NT2/D1 (cell line): ENCODE measurements at regions not wholly inside any gene's neighbourhood (a gene's known extent, or its start where the extent isn't known, plus 50 kb on each side); places are given as distances from the start of the nearest gene placed in this dataset.

Experiments
- DNase-seq: peaks from one replicate; pipeline ENCODE4 v3.0.0-alpha.2; 2011; ENCODE audit warnings: low read depth, low spot score
- H3K27me3 ChIP-seq: 2 replicates; pipeline ENCODE4 v1.6.0; 2011; ENCODE audit warnings: mild to moderate bottlenecking; ENCODE audit not compliant: insufficient read length, insufficient read depth
- H3K36me3 ChIP-seq: 2 replicates; pipeline ENCODE4 v1.6.1; 2011; ENCODE audit warnings: mild to moderate bottlenecking, low read length, mixed read lengths; ENCODE audit not compliant: insufficient read depth, insufficient read length
- H3K4me1 ChIP-seq: 2 replicates; pipeline ENCODE4 v1.5.1; 2011; ENCODE audit not compliant: insufficient read depth, insufficient read length
- H3K4me3 ChIP-seq: 2 replicates; pipeline ENCODE4 v1.5.1; 2011; ENCODE audit warnings: low read depth; ENCODE audit not compliant: insufficient read length
- H3K9ac ChIP-seq: 2 replicates; pipeline ENCODE4 v1.6.0; 2011; ENCODE audit warnings: low read depth; ENCODE audit not compliant: insufficient read length
- H3K9me3 ChIP-seq: 2 replicates; pipeline ENCODE4 v1.5.1; 2011; ENCODE audit warnings: mild to moderate bottlenecking, low read length; ENCODE audit not compliant: insufficient read depth
- SUZ12 ChIP-seq: IDR thresholded peaks from 2 replicates; pipeline ENCODE4 v1.6.1; 2011; ENCODE audit not compliant: insufficient read length, insufficient read depth; ENCODE audit errors: extremely low read depth
- YY1 ChIP-seq: IDR thresholded peaks from 2 replicates; pipeline ENCODE4 v1.6.1; 2011; ENCODE audit not compliant: insufficient read length, insufficient read depth
- ZNF274 ChIP-seq: IDR thresholded peaks from 2 replicates; pipeline ENCODE4 v1.6.1; 2011; ENCODE audit warnings: mild to moderate bottlenecking, low read depth, low read length

DNA sequence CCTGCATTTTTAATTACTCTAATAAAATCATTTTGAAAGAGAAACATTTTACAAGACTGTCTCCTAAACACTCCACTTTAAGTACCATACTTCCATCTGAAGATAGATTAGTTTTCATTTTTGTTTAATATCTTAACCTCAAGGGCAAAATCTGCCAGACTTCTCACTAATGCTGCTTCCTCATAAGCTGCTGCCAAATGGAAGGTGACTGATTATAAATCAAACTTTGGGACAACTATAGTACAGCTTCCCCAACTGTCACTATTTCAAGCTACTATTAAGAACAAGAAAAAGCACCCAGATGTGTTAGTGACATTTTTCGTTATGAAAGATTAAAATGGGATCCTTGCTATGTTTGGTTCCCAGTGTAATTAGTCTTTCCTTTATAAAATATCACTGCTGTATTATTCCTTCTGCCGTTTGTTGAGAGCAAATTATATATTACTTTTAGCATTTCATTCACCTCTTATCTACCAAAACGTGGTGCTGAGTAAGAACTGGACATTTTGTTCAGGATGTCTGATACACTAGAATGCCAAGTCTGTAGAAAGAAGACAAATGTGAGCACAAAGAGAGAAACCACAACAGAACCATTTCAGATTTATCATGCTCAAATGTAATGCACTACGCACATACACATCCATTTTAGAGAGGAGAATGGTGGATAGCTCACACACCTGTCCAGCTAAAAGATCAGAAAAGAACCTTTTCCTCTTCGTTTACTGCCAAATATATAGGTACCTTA, 312.2 kb upstream of the C11orf87 start:
- TF ChIP-seq ZNF274 (no peak), YY1 (no peak), SUZ12 (no peak)
- peaks cover 3% of the 10 kb centered on the region for H3K4me1 ChIP-seq
- no peaks in the 10 kb centered on the region for H3K9me3 ChIP-seq
- H3K36me3 ChIP-seq, result no peaks in the 10 kb centered on the region
- H3K4me3 ChIP-seq, result no peak overlapping the region
- no peaks in the 10 kb centered on the region for H3K27me3 ChIP-seq
- no peak for DNase-seq
- no peak overlapping the region for H3K9ac ChIP-seq

DNA sequence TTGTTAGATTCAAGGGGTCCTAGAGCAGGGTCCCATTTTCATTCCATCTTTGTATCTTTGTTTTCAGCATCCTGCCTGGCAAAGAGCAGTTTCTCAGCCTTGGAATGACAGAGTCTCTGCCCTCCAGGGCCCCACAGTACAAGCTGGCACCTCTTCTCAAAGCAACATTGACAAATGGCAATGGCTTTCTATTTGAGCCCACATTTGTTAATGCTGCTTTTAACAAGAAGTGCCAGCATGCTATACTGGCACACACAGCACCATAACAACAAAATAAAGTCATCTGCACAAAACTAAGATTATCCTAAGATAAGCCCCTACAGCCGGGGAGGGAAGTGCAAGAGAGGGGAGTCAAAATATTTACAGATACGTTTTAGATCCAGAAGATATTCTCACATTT, 309.7 kb upstream of the C11orf87 start:
- no peak overlapping the region for H3K9ac ChIP-seq
- no peaks in the 10 kb centered on the region for H3K9me3 ChIP-seq
- no peak overlapping the region for H3K4me3 ChIP-seq
- H3K27me3 ChIP-seq, result no peaks in the 10 kb centered on the region
- H3K36me3 ChIP-seq, result no peaks in the 10 kb centered on the region
- H3K4me1 ChIP-seq, result no peaks in the 10 kb centered on the region
- no peak for DNase-seq
- TF ChIP-seq YY1 (no peak), SUZ12 (no peak), ZNF274 (no peak)

GRCh38 chr11:109112821-109113280, 309.1 kb upstream of the C11orf87 start:
- no peak for DNase-seq
- H3K4me3 ChIP-seq, result no peak overlapping the region
- no peak for TF ChIP-seq SUZ12
- no peak for TF ChIP-seq YY1
- no peak for TF ChIP-seq ZNF274
- no peak overlapping the region for H3K9ac ChIP-seq
- H3K27me3 ChIP-seq, result no peaks in the 10 kb centered on the region
- H3K36me3 ChIP-seq, result no peaks in the 10 kb centered on the region
- H3K4me1 ChIP-seq, result no peaks in the 10 kb centered on the region
- H3K9me3 ChIP-seq, result no peaks in the 10 kb centered on the region

- DNase-seq, result no peak
- Histone ChIP-seq H3K9me3 (no peaks in the 10 kb centered on the region), H3K36me3 (no peaks in the 10 kb centered on the region), H3K4me1 (peaks cover 3% of the 10 kb centered on the region), H3K4me3 (no peak overlapping the region), H3K27me3 (no peaks in the 10 kb centered on the region), H3K9ac (no peak overlapping the region)
- no peak for TF ChIP-seq SUZ12
- no peak for TF ChIP-seq YY1
- no peak for TF ChIP-seq ZNF274
Measured at GRCh38 chr11:109120341-109120740, 301.6 kb upstream of the C11orf87 start.

DNA sequence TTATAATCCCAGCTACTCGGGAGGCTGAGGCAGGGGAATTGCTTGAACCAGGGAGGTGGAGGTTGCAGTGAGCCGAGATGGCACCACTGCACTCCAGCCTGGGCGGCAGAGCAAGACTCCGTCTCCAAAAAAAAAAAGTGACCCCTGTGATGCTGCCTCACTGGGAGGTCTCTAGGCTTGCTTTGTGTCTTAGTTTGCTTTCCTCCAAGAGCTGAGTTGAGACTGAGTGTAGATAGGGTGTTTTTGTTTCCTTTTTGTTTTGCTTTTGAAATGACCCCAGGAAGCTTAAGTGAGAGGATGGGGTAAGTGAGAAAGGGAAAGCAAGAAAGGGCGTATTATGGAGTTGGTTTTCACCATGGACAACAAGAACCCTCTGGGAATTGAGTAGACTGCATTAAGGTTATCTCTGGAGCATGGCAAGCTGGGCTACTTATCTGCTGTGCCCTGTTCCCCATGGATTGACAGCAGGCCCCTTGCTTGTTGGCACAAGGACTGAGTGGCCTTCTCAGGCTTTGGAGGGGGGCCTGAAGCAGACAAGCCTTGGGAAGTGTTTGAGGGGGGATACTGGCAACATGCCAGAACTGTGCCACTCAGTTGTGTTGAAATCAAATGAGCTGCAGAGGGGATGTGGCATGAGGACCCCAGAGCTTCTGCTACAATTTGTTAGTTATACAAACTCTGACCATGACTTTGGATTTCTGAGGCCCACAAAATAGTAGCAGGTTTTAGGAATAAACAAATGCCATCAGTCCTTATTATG, 300.6 kb upstream of the C11orf87 start:
- DNase-seq, result no peak
- TF ChIP-seq SUZ12 (no peak), ZNF274 (no peak), YY1 (no peak)
- Histone ChIP-seq H3K36me3 (no peaks in the 10 kb centered on the region), H3K4me1 (peaks cover 3% of the 10 kb centered on the region), H3K9ac (no peak overlapping the region), H3K27me3 (no peaks in the 10 kb centered on the region), H3K9me3 (no peaks in the 10 kb centered on the region), H3K4me3 (no peak overlapping the region)

DNA sequence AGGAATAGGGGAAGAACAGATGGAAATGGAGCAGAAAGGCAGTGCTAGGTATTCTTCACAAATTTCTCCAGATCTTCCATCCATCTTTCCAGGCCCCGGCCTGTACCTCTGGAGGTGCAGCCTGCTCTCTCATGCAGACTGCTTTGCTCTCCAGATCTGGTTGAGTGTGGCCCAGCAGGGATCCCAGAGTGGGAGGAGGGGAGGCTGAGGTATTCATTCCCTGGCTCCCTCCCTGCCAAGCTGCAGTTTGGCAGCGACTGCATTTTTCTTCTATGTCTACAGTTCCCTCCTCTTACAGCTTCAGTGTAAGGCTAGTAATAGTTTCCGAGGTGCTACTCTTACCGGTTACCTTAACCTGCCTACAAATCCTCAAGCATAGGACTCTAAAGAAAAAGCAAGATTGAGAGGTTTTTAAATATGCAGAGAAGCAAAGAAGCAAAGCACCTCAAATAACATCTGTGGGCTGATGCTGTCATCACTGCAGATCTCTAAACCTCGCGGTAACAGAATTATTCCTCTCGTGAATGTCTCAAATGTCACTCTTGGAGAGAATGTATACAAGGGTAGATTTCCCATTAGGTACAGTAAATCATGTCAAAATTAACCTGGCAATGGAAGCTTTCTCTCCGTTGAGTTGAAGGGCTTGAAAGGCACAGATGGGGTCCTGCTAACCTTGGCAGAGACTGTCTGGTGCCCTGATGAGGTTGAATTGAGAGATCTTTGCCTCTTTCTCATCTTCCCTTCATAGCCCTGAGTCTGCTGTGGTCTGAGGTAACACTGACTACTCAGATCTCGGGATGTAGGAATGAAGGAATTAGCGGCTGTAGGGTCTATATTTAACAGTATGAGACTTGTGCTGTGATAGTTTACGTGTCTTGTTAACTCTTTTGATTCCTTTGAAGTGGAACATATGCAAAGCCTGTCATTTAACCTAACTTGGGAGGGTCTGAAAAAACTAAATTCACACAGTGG, 297.9 kb upstream of the C11orf87 start:
- no peaks in the 10 kb centered on the region for H3K36me3 ChIP-seq
- H3K4me1 ChIP-seq, result peaks cover 3% of the 10 kb centered on the region
- no peak overlapping the region for H3K9ac ChIP-seq
- DNase-seq, result no peak
- TF ChIP-seq ZNF274 (no peak), SUZ12 (no peak), YY1 (no peak)
- no peak overlapping the region for H3K4me3 ChIP-seq
- H3K9me3 ChIP-seq, result no peaks in the 10 kb centered on the region
- H3K27me3 ChIP-seq, result no peaks in the 10 kb centered on the region

GRCh38 chr11:109130910-109131309, 291.1 kb upstream of the C11orf87 start:
- Histone ChIP-seq H3K9me3 (no peaks in the 10 kb centered on the region), H3K9ac (no peak overlapping the region), H3K36me3 (no peaks in the 10 kb centered on the region), H3K4me3 (no peak overlapping the region), H3K27me3 (no peaks in the 10 kb centered on the region), H3K4me1 (no peaks in the 10 kb centered on the region)
- TF ChIP-seq SUZ12 (no peak), YY1 (no peak), ZNF274 (no peak)
- no peak for DNase-seq
